Stimulated activated CD8-positive, alpha-beta memory T cell treated with anti-CD3 and anti-CD28 coated beads, Interleukin-7, amount 100 ng/mL, for 4 hours (primary cell): ENCODE measurements at regions not wholly inside any gene's neighbourhood (a gene's known extent, or its start where the extent isn't known, plus 50 kb on each side); places are given as distances from the start of the nearest gene placed in this dataset.

Experiments
- DNase-seq, 2 donors: peaks; one replicate each; pipeline ENCODE4 v3.0.0-alpha.2; 2020; ENCODE audit warnings: low read depth in 2 of 2

DNA sequence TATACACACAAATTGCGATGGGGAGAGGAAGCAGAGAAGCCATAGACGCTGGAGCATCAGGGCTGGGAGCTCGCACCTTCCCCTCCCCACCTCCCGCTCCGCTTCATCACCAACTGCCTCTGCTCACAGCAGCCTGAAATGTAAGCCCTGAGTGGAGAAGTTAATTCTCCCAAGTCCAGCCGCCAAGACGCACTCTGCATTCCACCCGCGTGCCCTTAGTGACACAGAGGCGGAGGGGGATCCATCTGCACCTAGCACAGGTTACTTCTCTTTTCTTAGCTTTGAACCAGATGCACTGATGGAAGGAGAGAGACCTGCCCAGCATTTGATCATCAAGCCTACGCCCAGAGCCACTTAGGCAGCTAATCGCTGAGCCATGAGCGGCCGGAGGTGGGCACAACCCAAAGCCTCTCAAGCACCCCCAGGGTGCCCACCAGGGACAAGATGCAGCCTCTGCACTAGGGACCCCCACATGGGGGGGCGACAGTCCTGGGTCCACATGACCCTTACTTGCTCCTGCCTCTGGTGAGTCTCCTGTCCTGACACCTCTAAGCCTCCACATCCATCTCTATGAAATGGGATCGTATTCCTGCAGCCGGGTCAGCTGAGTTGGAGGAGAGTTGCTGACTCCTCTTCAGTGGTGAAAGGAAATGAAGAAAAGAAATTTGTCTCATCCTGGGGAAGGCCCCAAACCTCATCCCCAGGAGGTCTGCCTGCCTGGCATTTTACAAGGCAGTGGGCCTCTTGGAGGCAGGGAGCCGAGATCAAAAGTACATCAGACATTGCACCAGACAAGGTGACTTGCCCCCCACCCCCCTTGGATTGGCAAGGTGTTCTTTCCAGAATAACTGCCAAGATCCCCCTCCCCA, 316.2 kb downstream of the MATN1 start:
- DNase-seq = no peak

DNA sequence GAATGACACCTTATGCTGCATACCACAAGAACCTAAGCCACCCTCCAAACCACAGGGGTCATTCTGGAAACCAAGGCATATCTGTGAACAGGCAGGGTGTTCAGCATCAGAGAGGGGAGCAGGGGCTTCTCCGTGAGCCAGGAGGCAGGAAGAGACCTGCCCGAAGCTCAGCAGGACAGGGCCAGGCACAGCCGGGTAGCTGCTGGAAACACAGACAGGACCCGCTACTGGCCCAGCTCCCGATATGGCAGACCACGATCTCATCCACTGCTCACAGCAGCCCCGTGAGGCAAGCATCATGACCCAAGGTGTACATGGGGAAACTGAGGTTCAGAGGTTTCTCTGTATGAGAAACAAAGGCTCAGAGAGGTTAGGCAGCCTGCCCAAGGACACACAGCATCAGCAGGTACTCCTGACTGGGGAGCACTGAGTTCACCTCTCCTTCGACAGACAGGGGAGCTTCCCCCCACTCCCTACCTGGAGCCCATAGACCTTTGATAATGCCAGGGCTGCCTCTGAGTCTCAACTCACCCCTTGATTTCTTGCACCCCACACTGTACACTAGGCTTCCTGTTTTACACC, 317.7 kb downstream of the MATN1 start:
- DNase-seq = no peak

DNA sequence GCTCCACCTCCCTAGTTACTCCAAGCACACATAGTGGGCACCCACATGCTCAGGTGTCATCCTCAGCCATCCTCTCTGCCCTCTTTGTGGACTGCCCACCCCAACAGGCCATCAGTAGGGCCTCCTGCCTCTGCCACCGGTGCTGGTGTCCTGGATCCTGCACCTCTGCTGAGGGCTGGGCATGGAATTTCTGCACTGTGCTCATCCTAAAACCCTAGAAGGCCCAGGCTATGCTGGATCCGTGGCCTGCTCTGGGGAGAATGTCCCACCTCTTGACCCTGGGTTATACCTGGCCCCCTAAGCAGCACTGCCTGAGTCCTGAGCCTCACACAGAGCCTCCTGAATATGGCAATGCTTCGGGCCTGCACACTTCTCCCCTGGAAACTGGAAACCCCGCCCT, 318.3 kb downstream of the MATN1 start:
- no peak for DNase-seq

DNA sequence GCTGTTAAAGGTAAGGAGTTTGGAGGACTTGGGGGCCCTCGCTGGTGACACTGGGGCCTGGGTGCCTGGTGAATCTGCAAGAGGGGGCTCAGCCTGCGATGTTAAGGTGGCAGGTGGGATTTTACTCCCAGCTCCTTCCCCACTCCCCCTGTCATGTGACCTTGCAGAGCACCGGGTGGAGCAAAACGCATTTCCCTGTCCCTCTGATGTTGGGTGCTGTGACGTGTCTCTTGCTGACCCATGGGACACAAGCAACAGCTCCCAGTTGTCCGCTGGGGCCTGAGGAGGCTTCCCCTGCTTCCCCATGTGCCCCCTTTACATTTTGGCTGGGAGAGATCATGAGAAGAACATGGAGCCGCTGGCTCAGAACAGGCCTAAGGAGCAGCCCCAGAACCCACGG, 319.0 kb downstream of the MATN1 start:
- DNase-seq = no peak

DNA sequence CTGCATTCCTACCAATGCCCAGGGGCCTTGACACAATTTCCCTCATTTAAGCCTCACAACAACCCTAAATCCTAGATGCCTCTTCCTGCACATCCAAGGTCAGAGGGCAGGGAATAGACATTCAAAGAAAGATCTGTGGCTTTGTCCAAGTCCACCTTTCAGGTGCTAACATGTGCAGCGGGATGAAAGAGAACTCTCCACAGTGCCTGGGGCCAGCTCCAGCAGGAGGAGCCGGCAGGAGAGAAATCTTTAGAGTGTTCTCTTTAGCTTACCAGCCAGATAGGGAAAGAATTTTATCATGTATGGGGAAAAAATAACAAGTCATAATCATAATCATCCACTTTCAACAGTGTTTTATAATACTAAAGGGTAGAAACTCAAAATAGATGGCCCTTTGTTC, 319.7 kb downstream of the MATN1 start:
- no peak for DNase-seq

DNA sequence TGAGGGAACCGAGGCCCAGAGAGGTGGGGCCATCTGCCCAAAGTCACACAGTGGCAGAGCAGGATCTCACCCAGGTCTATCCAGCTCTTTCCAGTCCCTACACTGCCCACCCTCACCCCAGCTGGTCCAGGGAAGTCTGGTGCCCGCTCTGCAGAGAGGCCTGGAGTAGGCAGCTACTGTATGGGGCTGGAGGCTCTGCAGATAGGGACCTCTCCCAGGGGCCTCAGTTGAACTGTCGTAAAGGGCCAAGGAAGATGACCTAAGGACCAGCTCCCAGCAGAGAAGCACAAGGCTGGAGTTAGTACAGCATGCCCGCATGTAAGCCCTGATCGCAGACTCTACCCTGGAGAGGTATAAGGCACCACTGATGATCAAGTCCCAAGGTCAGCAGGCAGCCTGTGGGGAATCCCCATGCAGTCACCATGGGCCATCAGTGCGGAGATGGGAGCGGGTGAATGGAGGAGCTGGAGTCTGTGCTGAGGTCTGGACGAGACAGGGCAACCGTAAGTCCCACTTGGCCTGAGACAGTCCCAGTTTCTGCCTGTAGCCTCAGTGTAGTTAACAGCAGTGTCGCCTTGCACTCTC, 320.2 kb downstream of the MATN1 start:
- DNase-seq = no peak

DNA sequence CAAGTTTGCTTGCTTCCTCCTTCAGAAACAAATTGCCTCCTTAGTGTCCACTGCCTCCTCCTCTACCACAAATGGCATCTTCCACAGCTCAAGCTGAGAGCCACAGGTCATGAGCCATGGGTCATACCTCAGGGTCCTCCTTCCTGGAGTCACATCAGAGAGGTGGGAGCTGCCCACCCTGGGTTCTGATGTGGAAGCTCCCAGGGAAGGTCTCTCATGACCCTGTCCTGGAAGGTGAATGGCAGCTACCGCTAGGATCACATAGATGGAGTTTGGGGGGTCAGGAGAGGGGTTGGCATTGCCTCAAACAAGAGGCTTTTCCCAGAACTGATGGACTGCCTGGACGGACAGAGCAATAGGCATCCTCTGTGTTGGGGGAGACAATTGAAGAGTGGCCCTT, 321.4 kb downstream of the MATN1 start:
- DNase-seq = no peak

DNA sequence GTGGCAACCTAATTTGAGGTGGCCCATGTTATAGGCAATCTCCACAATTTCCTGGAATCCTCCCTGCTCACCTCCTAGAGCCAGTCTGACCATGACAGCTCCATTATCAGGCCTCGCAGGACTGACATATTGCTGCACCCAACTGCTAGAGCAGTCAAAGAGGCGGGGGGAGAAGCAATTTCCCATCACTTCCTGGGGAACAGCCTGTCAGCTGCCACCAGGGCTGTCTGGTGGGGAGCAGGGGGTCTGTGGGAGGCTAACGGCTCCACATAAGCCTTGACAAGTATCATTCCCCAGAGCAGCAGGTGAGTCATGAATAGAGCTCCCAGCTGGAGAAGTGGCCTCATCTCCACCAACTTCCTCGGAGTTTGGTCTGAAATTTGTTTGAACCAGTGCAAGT, 322.9 kb downstream of the MATN1 start:
- DNase-seq = no peak

DNA sequence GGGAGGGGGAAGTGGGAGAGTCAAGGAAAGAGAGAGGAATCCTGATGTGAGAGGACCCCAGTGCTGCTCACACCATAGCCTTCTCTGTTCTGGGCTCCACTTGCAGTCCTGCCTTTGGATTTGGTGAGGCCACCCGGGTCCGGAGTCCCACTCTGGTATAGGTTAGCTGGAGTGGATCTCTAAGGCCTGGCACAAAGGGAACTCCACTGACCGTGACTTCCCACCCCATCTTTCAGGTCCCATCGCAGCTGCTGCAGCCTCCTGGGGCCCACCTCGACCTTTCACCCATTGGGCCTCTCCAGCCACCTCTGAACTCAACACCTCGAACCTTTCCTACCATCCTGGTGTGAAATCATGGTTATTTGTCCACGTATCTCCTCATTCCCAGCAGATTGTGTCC, 324.4 kb downstream of the MATN1 start:
- DNase-seq = no peak

DNA sequence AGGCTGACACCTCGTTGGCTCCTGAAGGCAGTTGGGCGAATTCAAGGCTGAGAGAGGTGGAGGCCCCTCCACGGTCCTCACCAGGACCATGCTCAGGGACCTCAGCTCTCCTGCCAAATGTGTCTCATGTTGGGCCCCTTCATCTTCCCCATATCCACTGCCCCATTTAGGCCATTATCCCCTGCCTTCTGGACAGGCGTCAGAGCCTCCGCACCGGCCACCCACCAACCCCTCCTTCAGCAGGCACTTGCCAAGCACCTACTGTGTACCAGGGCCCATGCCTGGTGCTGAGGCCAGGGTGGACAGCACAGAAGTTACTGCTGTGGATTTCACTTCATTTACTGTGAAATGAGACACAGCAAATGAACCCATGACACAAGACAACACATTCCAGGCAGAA, 325.8 kb downstream of the MATN1 start:
- DNase-seq = no peak

DNA sequence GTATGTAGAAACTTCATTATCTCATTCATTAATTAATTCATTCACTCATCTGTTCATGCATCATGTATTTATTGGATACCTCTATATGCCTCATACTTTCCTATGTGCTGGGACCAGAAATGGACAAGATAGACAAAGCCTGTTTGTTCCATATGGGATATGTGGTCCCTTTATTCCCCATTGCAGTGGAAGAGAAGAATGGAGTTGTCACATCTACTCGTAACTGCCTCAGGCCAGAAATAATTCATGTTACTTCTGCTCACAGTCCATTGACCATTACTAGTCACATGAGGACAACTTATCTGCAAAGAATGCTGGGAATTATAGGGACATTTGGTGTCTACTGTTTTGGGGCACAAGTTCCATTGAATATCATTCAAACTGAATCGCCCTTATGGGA, 327.8 kb downstream of the MATN1 start:
- no peak for DNase-seq

DNA sequence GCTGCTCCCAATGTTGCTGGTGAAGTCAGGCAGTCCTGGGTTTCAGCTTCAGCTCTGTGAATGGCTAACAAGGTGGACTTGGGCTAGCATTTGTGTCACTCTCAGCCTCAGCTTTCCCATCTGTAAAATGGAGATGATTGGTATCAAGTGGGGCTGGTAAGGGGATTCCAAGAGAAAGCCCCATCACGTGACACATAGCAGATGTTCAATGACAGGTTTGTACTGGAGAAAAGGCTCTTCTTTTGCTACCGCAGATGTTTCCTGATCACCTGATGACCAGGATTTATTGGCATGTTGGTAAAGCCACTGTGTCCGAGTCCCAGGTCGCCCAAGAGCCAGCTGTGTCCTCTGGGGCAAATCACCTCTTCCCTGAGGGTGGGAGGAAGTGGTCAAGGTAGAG, 335.0 kb downstream of the MATN1 start:
- no peak for DNase-seq

DNA sequence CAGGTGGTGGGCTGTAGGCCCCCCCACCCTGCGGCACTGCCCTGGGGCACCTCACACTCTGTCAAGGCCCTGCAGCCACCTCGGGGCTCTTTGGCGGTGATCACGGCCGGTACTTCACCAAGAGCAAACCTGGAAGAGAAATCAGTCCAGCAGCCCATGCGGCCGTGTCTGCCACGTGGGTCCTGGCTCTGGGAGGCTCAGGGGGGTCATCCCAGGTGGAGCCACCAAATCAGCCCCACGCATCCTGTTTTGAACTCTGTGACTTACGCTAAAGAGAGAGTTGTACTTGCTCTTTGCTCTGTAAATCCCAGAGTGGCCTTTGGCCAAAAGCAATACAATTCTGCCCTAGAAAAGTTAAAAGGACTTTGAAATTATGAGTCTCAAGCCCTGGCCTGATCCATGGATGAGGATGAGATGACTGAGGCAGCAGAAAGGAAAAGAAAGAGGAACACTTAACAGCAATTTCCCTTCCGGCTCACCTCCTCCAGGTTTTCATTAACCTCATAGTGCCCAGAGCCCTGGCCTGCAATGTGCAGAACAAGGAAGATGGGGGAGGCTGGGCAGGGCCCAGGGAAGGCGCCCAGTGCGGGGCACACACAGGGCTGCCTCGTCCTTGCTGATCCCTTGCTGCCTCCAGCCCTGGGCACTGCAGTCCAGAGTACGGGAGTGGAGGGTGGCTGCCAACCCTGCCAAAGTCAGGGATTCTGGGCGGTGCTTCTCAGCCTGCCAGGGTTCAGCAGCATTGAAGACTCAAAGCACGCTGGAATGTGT, 337.0 kb downstream of the MATN1 start:
- no peak for DNase-seq

DNA sequence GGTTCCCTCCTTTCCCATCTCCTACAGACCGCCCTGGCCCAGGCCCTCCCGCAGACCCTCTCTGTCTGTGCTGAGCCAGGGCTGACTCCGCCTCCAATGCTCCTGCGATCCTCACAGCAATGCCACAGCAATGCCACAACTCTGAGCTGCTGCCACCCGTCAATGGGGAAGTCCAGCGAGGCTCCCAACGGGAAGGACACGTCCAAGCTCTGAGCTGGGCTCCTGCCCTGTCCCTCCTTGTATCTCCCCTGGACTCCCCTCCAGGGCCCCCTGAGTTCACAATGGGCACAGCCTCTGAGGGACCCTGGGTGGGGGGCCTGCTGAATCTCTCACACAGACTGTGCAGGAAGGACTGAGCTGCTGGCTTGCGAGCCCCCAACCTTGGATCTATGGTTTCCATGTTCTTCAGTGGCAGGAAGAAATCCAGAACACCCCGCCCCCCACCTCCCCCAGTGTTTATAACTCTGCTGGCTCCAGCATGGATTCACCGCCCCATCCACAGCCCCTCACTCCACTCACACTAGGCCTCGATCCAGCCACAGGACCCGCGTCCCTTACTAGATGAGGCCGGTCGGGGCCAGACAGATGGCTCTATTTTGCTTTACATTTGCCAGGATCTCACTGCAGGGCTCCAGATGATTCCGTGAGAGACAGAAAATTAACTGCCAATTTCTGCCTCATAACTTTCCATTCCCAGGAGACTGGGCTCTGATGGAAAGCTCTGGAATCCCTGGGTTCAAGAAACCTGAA, 338.0 kb downstream of the MATN1 start:
- no peak for DNase-seq

DNA sequence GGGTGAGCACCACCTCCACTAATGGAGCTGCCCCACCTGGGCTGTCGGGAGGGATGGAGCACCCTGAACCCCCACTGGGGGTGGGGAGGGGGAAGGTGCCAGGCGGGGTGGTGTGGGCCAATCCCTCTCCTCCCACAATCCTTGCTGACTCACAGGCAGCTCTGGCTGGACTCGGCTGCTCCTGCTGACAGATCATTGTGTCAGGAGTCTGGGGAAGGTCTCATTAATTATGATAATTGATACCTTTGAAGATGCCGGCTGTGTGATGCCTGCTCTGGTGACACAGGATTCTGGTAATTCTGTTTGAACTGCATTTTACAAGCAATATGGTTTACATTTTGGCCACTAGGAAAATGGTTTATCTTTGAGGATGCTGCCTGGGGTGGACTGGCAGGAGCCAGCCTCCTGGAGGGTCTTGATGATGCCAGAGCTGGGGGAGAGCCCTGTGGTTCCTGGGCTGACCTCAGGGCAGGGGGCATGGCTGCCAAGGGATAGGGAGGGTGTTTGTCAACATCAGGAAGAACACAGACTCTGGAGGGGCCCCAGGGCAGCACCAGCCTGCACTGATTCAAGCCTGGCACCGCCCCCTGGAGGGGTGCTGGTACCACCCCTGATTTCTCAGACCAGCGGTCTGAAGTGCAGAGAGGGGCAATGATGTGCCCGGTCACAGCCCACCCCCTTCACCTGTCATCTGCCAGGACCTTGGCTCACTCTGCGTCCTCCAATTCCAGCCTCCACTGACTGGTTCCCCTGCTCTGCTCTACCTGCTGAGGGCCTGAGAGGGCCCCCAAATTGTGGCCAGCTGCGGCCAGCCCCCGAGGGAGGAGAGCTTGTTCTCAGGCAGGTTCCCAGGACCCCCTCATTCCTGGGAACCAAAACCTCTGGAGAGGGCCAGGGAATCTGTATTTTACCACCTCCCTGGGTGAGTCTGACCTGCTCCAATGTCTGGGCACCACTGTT, 338.8 kb downstream of the MATN1 start:
- DNase-seq = no peak

DNA sequence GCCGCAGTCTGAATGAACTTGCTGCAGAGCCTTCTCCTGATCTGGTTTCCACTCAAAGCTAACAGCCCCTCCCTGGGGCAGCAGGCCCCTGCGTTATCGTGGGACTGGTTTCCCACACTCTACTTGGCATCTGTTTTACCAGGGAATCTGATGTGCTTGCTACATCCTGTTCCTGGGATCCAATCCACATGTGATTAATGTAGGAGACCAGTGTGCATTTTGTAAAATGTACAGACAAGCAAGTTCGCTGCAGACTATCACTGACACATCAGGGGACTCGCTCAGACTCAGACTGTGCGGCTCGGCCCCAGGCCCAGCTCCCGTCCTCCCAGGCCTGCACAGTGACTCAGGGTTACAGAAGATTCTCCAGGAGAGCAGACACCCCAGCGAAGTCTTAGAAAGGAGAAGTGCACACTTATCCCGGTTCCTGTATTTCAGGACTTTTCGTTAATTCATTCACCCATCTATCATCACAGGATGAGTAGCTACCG, 340.1 kb downstream of the MATN1 start:
- no peak for DNase-seq

DNA sequence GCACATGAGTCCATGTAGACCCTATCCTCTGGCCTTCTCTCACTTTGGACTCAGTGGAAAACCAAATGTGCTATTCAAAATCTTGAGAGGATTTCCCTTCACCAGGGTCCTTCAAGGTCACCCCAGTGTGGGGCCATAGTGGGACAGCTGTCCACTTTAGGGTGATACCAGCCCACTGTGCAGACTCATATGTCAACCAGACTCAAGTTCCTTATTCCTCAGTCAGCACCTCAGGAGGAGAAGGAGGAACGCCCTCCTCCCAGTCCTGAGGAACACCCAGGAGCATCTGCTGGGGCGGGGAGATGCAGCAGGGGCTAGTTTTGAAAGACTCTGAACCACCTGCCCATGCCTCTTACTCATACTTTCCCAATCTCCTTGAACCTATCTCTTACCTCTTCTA, 340.9 kb downstream of the MATN1 start:
- DNase-seq = no peak

DNA sequence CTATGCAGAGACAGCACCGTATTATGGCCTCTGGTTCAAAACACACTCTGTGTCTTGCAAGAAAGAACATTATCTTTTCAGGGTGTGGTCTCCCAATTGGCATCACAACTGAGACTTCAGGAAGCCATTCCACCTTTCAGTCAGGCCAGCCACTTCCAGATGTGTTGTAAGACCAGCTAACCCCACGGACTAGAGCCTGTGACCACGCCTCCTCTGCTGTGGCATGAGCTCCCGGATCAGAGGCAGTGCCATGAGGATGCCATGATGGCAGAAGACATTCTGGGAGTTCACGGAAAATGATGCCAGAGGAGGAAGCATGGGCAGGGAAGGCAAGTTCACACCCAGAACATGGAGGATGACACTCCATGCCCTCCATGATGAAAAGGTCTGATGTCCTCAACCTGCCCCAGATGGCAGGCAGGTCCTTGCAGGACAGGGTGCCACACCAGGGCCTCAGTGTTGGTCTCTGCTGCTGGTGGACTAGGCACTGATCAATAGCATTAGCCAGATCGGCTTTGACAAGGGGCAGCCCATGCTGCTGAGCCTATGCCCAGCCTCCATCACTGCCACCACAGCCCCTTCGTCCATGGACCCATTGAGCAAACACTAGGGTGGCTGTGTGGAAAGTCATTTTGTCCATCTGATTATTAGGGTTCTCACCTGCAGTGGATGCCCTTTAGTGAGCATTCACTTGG, 341.6 kb downstream of the MATN1 start:
- no peak for DNase-seq

DNA sequence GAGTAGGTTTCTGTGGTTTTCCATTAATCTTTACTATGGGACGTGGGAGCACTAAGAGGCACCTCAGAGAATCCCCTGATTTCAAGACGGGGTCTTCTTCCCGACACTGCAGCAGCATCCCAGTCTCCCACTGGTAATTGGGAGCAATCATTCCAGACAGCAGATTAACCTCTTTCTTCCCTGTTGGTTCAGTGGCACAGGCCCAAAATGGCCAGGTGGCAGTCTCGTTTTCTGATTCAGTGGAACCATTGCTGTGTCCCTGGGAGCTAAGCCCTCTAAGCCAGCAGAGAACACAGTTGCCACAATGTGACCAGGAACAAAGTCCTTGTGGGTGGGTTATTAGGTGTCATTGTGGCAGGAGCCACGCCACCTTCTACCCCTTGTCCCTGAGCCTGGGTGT, 342.1 kb downstream of the MATN1 start:
- DNase-seq = no peak

DNA sequence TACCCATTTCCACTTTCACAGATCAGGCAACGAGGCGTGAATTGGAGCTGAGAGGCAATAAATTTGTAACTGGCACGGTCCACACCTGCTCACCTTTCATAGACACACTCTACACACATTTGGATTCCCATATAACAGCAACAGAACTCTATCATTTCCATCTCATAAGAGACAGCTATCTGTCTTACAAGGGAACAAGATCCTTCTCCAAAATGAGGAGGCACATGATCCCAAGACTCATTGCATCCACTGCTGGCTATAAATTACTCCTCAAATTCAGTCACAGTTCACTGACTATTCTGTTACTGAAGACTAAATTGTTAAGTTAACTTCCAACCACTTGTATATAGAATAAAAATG, 342.8 kb downstream of the MATN1 start:
- DNase-seq = no peak
